ENCODE measurements at regions not wholly inside any gene's neighbourhood (a gene's known extent, or its start where the extent isn't known, plus 50 kb on each side); places are given as distances from the start of the nearest gene placed in this dataset.

DNA sequence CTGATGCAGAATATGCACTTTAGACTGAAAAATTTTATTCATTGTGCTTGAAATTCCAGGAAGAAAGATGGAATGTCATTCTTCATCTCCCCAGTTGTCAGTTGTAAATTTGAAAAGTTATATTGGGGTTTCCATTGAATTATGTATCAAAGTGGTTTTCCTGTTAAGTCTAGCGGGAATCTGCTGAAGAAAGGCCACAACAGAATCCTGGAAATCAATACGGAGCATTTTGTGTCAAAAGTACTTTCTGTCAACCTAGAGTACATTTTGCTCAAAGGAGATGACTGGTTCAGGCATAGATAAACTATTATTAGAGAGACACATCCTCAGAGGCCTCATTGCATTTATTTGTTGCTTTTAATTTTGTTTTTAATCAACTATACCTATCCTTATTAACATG lies 538.2 kb upstream of the SEMA3D start:
- no peaks in the 10 kb centered on the region for H3K4me1 ChIP-seq (replicated peaks in 1 of 2; ENCODE audit: control insufficient read depth in 2 of 2, insufficient read depth in 2 of 2, low read length in 2 of 2)
- no peak overlapping the region for H3K9ac ChIP-seq (ENCODE audit: insufficient read depth in 1 of 2, low read depth in 2 of 2, low read length in 2 of 2)
- no peak overlapping the region for H3K4me2 ChIP-seq (ENCODE audit: insufficient read depth, low read length)
- DNase-seq (ENCODE audit: extremely low read depth in 1 of 4, low spot score in 3 of 4) (no peak), FAIRE-seq (no peak), ATAC-seq (no peak)
- no peak overlapping the region for H3K4me3 ChIP-seq
- BruUV-seq (replicated peaks) = no TSS peak
- no peaks in the 10 kb centered on the region for H3K9me3 ChIP-seq (replicated peaks; ENCODE audit: control insufficient read depth, insufficient read depth, low read depth, low read length)
- in situ Hi-C loops (cut with MboI) (no loop called here), intact Hi-C loops (cut with micrococcal nuclease) (no loop called here)
- CTCF ChIA-PET (ENCODE audit: low intra/inter-chr PET ratio) = no interaction called here
- H3K36me3 ChIP-seq (ENCODE audit: control insufficient read depth, insufficient read depth, low read length) = no peaks in the 10 kb centered on the region
- WGBS (ENCODE audit: insufficient coverage, low coverage, missing lambda C conversion rate) = 4% methylated on average over 2 of the region's 2 CpGs
- TF ChIP-seq ZNF280B (CRISPR knock-in tag; IDR thresholded peaks at IDR 0.05) (no peak), ZNF79 (CRISPR knock-in tag; IDR thresholded peaks at IDR 0.05; ENCODE audit: low read depth) (no peak), SIX5 (IDR thresholded peaks at IDR 0.05; ENCODE audit: borderline replicate concordance in 1 of 2, insufficient read depth in 1 of 2, low read depth in 1 of 2, low read length in 2 of 2) (no peak), FOS (IDR thresholded peaks at IDR 0.05; ENCODE audit: extremely low read depth, insufficient read length) (no peak), ZNF75A (CRISPR knock-in tag; IDR thresholded peaks at IDR 0.05) (no peak), KDM2B (CRISPR knock-in tag; IDR thresholded peaks at IDR 0.05) (no peak), SPI1 (IDR thresholded peaks at IDR 0.05; ENCODE audit: borderline replicate concordance, low read depth, low read length) (no peak), NCOA2 (IDR thresholded peaks at IDR 0.05; ENCODE audit: partially characterized antibody in 2 of 2) (no peak), NCOA4 (IDR thresholded peaks at IDR 0.05; ENCODE audit: partially characterized antibody) (no peak)
- H2AFZ ChIP-seq (ENCODE audit: low read depth, low read length) = no peak overlapping the region
- no peak overlapping the region for H3K27ac ChIP-seq (ENCODE audit: extremely low read depth, low read depth, low read length)
- POLR2A ChIA-PET = no interaction called here
- no peaks in the 10 kb centered on the region for H3K79me2 ChIP-seq (ENCODE audit: control insufficient read depth, insufficient read depth, low read length)
- no peaks in the 10 kb centered on the region for H3K27me3 ChIP-seq (ENCODE audit: control insufficient read depth in 2 of 2, insufficient read depth in 2 of 2, low read length in 2 of 2)
- H3K9me1 ChIP-seq (ENCODE audit: control insufficient read depth, insufficient read depth, low read length) = no peaks in the 10 kb centered on the region
- H4K20me1 ChIP-seq (replicated peaks; ENCODE audit: control insufficient read depth, insufficient read depth, low read length) = no peaks in the 10 kb centered on the region

All from K562 (cell line).